ENCODE measurements at regions not wholly inside any gene's neighbourhood (a gene's known extent, or its start where the extent isn't known, plus 50 kb on each side); places are given as distances from the start of the nearest gene placed in this dataset.

DNA sequence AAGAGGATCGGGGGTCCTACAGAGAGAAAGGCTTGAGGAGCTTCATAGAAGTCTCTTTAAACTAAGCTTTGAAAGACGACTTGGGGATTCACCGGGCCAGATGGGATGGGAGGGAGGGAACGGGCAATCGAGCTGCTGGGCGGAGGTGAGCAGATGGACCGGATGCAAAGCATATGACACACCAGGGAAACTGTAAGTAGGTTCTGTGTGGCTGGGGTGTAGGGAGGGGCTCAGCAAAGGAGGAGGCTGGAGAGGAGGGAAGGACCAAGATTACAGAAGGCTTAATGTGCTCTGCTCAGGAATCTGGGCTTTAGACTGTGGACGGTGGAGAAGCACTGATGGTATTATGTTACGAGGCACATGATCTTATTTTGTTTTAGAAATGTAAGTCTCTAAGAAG is 131.5 kb downstream of the MAIP1 start:
- no peak overlapping the region for H3K4me3 ChIP-seq (ENCODE audit: low read length)
- no peak overlapping the region for H3K27ac ChIP-seq (ENCODE audit: low read length)
- no peaks in the 10 kb centered on the region for H4K20me1 ChIP-seq (ENCODE audit: insufficient read depth)
- no peaks in the 10 kb centered on the region for H3F3A ChIP-seq (ENCODE audit: insufficient read depth, low read length, poor library complexity, severe bottlenecking)
- no peak overlapping the region for H2AFZ ChIP-seq (ENCODE audit: low read depth, low read length)
- H3K9ac ChIP-seq (ENCODE audit: low read length): no peak overlapping the region
- TF ChIP-seq MXI1 (conservative IDR thresholded peaks at IDR 0.05; ENCODE audit: poor library complexity, severe bottlenecking) (no peak), TAF1 (IDR thresholded peaks at IDR 0.05; ENCODE audit: low read depth) (no peak), RAD21 (conservative IDR thresholded peaks at IDR 0.05) (no peak), SMC3 (conservative IDR thresholded peaks at IDR 0.05; ENCODE audit: poor library complexity) (no peak), POLR2AphosphoS5 (IDR thresholded peaks at IDR 0.05) (no peak), EP300 (conservative IDR thresholded peaks at IDR 0.05; ENCODE audit: poor library complexity, severe bottlenecking) (no peak), EZH2 (IDR thresholded peaks at IDR 0.05; ENCODE audit: borderline replicate concordance, insufficient read depth, low read length, poor library complexity, severe bottlenecking) (no peak)
- TF ChIP-seq, protein P1, sequence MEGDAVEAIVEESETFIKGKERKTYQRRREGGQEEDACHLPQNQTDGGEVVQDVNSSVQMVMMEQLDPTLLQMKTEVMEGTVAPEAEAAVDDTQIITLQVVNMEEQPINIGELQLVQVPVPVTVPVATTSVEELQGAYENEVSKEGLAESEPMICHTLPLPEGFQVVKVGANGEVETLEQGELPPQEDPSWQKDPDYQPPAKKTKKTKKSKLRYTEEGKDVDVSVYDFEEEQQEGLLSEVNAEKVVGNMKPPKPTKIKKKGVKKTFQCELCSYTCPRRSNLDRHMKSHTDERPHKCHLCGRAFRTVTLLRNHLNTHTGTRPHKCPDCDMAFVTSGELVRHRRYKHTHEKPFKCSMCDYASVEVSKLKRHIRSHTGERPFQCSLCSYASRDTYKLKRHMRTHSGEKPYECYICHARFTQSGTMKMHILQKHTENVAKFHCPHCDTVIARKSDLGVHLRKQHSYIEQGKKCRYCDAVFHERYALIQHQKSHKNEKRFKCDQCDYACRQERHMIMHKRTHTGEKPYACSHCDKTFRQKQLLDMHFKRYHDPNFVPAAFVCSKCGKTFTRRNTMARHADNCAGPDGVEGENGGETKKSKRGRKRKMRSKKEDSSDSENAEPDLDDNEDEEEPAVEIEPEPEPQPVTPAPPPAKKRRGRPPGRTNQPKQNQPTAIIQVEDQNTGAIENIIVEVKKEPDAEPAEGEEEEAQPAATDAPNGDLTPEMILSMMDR (IDR thresholded peaks at IDR 0.05; ENCODE audit: poor library complexity, severe bottlenecking): no peak
- TF ChIP-seq, protein P2, sequence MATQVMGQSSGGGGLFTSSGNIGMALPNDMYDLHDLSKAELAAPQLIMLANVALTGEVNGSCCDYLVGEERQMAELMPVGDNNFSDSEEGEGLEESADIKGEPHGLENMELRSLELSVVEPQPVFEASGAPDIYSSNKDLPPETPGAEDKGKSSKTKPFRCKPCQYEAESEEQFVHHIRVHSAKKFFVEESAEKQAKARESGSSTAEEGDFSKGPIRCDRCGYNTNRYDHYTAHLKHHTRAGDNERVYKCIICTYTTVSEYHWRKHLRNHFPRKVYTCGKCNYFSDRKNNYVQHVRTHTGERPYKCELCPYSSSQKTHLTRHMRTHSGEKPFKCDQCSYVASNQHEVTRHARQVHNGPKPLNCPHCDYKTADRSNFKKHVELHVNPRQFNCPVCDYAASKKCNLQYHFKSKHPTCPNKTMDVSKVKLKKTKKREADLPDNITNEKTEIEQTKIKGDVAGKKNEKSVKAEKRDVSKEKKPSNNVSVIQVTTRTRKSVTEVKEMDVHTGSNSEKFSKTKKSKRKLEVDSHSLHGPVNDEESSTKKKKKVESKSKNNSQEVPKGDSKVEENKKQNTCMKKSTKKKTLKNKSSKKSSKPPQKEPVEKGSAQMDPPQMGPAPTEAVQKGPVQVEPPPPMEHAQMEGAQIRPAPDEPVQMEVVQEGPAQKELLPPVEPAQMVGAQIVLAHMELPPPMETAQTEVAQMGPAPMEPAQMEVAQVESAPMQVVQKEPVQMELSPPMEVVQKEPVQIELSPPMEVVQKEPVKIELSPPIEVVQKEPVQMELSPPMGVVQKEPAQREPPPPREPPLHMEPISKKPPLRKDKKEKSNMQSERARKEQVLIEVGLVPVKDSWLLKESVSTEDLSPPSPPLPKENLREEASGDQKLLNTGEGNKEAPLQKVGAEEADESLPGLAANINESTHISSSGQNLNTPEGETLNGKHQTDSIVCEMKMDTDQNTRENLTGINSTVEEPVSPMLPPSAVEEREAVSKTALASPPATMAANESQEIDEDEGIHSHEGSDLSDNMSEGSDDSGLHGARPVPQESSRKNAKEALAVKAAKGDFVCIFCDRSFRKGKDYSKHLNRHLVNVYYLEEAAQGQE (IDR thresholded peaks at IDR 0.05; ENCODE audit: borderline replicate concordance): no peak
- no peaks in the 10 kb centered on the region for H3K79me2 ChIP-seq (replicated peaks; ENCODE audit: insufficient read depth, low read length)
- H3K9me3 ChIP-seq (ENCODE audit: low read length): no peaks in the 10 kb centered on the region
- H3K4me2 ChIP-seq (ENCODE audit: low read length): no peak overlapping the region
- no peaks in the 10 kb centered on the region for H3K9me2 ChIP-seq (ENCODE audit: insufficient read depth, low read length)
- H3K27me3 ChIP-seq (ENCODE audit: insufficient read depth, low read depth, low read length): no peaks in the 10 kb centered on the region
- H3K36me3 ChIP-seq (ENCODE audit: insufficient read depth, low read length): no peaks in the 10 kb centered on the region

DNA sequence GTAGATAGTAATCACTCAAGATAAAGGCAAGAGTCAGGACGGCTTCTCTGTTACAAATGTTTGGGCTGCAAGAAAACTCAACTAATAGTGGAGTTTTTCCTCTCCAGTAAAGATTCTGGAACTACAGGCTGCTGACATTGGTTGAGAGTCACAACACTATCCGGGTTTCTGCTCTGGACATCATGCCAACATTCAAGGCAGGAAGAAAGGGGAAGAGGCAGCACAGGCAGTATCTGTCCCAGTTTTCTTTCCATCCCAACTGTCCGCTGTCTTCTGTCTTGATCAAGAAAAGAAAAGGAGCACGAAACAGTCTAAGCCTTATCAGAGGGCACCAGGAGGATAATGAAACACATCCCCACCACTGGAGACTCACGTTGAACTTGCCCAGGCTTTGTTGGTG is 132.1 kb downstream of the MAIP1 start:
- TF ChIP-seq TAF1 (IDR thresholded peaks at IDR 0.05; ENCODE audit: low read depth): no peak
- TF ChIP-seq EZH2 (IDR thresholded peaks at IDR 0.05; ENCODE audit: borderline replicate concordance, insufficient read depth, low read length, poor library complexity, severe bottlenecking): no peak
- TF ChIP-seq MXI1 (conservative IDR thresholded peaks at IDR 0.05; ENCODE audit: poor library complexity, severe bottlenecking): no peak
- no peak for TF ChIP-seq SMC3 (conservative IDR thresholded peaks at IDR 0.05; ENCODE audit: poor library complexity)
- TF ChIP-seq, protein P2 (IDR thresholded peaks at IDR 0.05; ENCODE audit: borderline replicate concordance): no peak
- TF ChIP-seq POLR2AphosphoS5 (IDR thresholded peaks at IDR 0.05): no peak
- TF ChIP-seq RAD21 (conservative IDR thresholded peaks at IDR 0.05): no peak
- TF ChIP-seq, protein P1 (IDR thresholded peaks at IDR 0.05; ENCODE audit: poor library complexity, severe bottlenecking): no peak
- TF ChIP-seq EP300 (conservative IDR thresholded peaks at IDR 0.05; ENCODE audit: poor library complexity, severe bottlenecking): no peak
- Histone ChIP-seq H3K36me3 (ENCODE audit: insufficient read depth, low read length) (no peaks in the 10 kb centered on the region), H3K27ac (ENCODE audit: low read length) (no peak overlapping the region), H3K9me2 (ENCODE audit: insufficient read depth, low read length) (no peaks in the 10 kb centered on the region), H3K4me2 (ENCODE audit: low read length) (no peak overlapping the region), H3K27me3 (ENCODE audit: insufficient read depth, low read depth, low read length) (no peaks in the 10 kb centered on the region), H3K9ac (ENCODE audit: low read length) (no peak overlapping the region), H4K20me1 (ENCODE audit: insufficient read depth) (no peaks in the 10 kb centered on the region), H3K4me3 (ENCODE audit: low read length) (no peak overlapping the region), H2AFZ (ENCODE audit: low read depth, low read length) (no peak overlapping the region), H3F3A (ENCODE audit: insufficient read depth, low read length, poor library complexity, severe bottlenecking) (no peaks in the 10 kb centered on the region), H3K9me3 (ENCODE audit: low read length) (no peaks in the 10 kb centered on the region), H3K79me2 (replicated peaks; ENCODE audit: insufficient read depth, low read length) (no peaks in the 10 kb centered on the region)

Data from neural cell (in vitro differentiated cells).